B cell (primary cell): ENCODE measurements at regions not wholly inside any gene's neighbourhood (a gene's known extent, or its start where the extent isn't known, plus 50 kb on each side); places are given as distances from the start of the nearest gene placed in this dataset.

Experiments
- ATAC-seq: fragments of 200-7000 bp; cut with Tn5 transposase; one replicate; pipeline ENCODE4 v1.10.0; 2021; ENCODE audit warnings: low read depth, mild to moderate bottlenecking, moderate number of reproducible peaks, moderate library complexity
- CTCF ChIA-PET: fragments of 350-600 bp; sonication (Branson Sonifier 250); formaldehyde crosslinking; loops from one replicate; lab custom pipeline; 2021; ENCODE audit warnings: antibody characterized with exemption, inconsistent platforms; lab: Charles Lee
- POLR2A ChIA-PET: fragments of 350-600 bp; sonication (Branson Sonifier 250); formaldehyde crosslinking; loops from one replicate; lab custom pipeline; 2021; ENCODE audit warnings: antibody characterized with exemption; lab: Charles Lee
- DNase-seq: peaks from one replicate; pipeline ENCODE4 v3.0.0; 2013
- H2AFZ ChIP-seq: 2 replicates; pipeline ENCODE4 v1.6.1; 2012; ENCODE audit warnings: mild to moderate bottlenecking, low read depth, low read length; ENCODE audit not compliant: insufficient read depth, poor library complexity, severe bottlenecking
- H3K27ac ChIP-seq, 2 donors: 1 replicate in 1 of 2; 2 replicates in 1 of 2; pipeline ENCODE4 v1.5.1; 2012 to 2013; ENCODE audit warnings: low read length in 2 of 2, mild to moderate bottlenecking in 2 of 2, moderate library complexity in 1 of 2
- H3K27me3 ChIP-seq, 4 experiments: fragments of 200-600 bp in 1 of 4; sonication (generic) in 1 of 4; replicated peaks in 1 of 4; 1 replicate in 2 of 4; 2 replicates in 2 of 4; pipeline versions ENCODE4 v1.6.1 to v1.7.0; 2013 to 2016; ENCODE audit warnings: low read length in 3 of 4, mild to moderate bottlenecking in 2 of 4, mixed read lengths in 1 of 4, moderate library complexity in 1 of 4; ENCODE audit not compliant: insufficient read depth in 4 of 4, control insufficient read depth in 3 of 4; ENCODE audit errors: control extremely low read depth in 1 of 4
- H3K36me3 ChIP-seq, 2 experiments: replicated peaks in 1 of 2; 1 replicate in 1 of 2; 2 replicates in 1 of 2; pipeline versions ENCODE4 v1.6.1 to v1.7.1; 2013; ENCODE audit warnings: low read length in 1 of 2; ENCODE audit not compliant: insufficient read depth in 2 of 2, control insufficient read depth in 1 of 2; ENCODE audit errors: control extremely low read depth in 1 of 2, extremely low read depth in 1 of 2
- H3K4me1 ChIP-seq, 2 donors: fragments of 200-600 bp in 1 of 2; sonication (generic) in 1 of 2; 1 replicate in 1 of 2; 2 replicates in 1 of 2; pipeline versions ENCODE4 v1.5.1 to v1.6.1; 2013 to 2017; ENCODE audit warnings: low read length in 2 of 2; ENCODE audit not compliant: control insufficient read depth in 2 of 2, insufficient read depth in 2 of 2
- H3K4me2 ChIP-seq: replicated peaks from 2 replicates; pipeline ENCODE3; 2012; ENCODE audit warnings: mild to moderate bottlenecking, low read depth, low read length; ENCODE audit not compliant: poor library complexity, severe bottlenecking
- H3K4me3 ChIP-seq, 5 experiments: fragments of 200-600 bp in 1 of 5; sonication (generic) in 1 of 5; 1 replicate in 3 of 5; 2 replicates in 2 of 5; pipeline versions ENCODE4 v1.5.1 to v1.7.0; 2011 to 2016; ENCODE audit warnings: low read length in 4 of 5, mild to moderate bottlenecking in 4 of 5, low read depth in 2 of 5, control low read depth in 1 of 5, moderate library complexity in 1 of 5; ENCODE audit not compliant: insufficient read depth in 1 of 5; ENCODE audit errors: control extremely low read depth in 1 of 5, extremely low read depth in 1 of 5
- H3K79me2 ChIP-seq: fragments of 200-600 bp; sonication (generic); one replicate; pipeline ENCODE4 v1.6.0; 2016; ENCODE audit warnings: low read length; ENCODE audit not compliant: control insufficient read depth, insufficient read depth
- H3K9ac ChIP-seq: fragments of 200-600 bp; sonication (generic); 2 replicates; pipeline ENCODE4 v1.6.1; 2017; ENCODE audit warnings: mild to moderate bottlenecking, low read length, moderate library complexity
- H3K9me3 ChIP-seq, 3 donors: one replicate each; pipeline versions ENCODE4 v1.6.1 to v1.7.1; 2013; ENCODE audit warnings: low read length in 2 of 3; ENCODE audit not compliant: control insufficient read depth in 2 of 3, insufficient read depth in 1 of 3; ENCODE audit errors: control extremely low read depth in 1 of 3
- H4K20me1 ChIP-seq: 2 replicates; pipeline ENCODE4 v1.6.0; 2012; ENCODE audit warnings: mild to moderate bottlenecking, low read length; ENCODE audit not compliant: insufficient read depth, control insufficient read depth, poor library complexity, severe bottlenecking
- H3K27ac Mint-ChIP-seq: one replicate; pipeline ENCODE4 v1.8.0; 2021; ENCODE audit warnings: mixed read lengths
- H3K27me3 Mint-ChIP-seq: one replicate; pipeline ENCODE4 v1.8.0; 2021; ENCODE audit warnings: mixed read lengths
- H3K4me1 Mint-ChIP-seq: one replicate; pipeline ENCODE4 v1.8.0; 2021; ENCODE audit warnings: mixed read lengths
- H3K4me3 Mint-ChIP-seq: one replicate; pipeline ENCODE4 v1.8.0; 2021; ENCODE audit warnings: mixed read lengths
- H3K9me3 Mint-ChIP-seq: one replicate; pipeline ENCODE4 v1.8.0; 2022; ENCODE audit warnings: mixed read lengths; ENCODE audit not compliant: insufficient read depth
- EZH2 ChIP-seq: IDR thresholded peaks from 2 replicates; pipeline ENCODE4 v1.6.1; 2012; ENCODE audit warnings: borderline replicate concordance, low read depth, mild to moderate bottlenecking, moderate library complexity, low read length; ENCODE audit not compliant: insufficient read depth, poor library complexity, severe bottlenecking
- WGBS: methylation state at CpG from one replicate; pipeline ENCODE4 v1.1.5; 2013; ENCODE audit warnings: missing lambda C conversion rate; ENCODE audit not compliant: insufficient coverage; 5-methylcytosine and 5-hydroxymethylcytosine counted together
- intact Hi-C: fragments of 100-400 bp; cut with micrococcal nuclease; formaldehyde crosslinking; loops from one replicate; pipeline ENCODE4 v1.10.0; 2022
- TF ChIP-seq, protein P1 (sequence below): fragments of 200-600 bp; IDR thresholded peaks from one replicate; pipeline ENCODE4 v1.8.0; 2022; ENCODE audit warnings: antibody characterized with exemption, mild to moderate bottlenecking

DNA sequence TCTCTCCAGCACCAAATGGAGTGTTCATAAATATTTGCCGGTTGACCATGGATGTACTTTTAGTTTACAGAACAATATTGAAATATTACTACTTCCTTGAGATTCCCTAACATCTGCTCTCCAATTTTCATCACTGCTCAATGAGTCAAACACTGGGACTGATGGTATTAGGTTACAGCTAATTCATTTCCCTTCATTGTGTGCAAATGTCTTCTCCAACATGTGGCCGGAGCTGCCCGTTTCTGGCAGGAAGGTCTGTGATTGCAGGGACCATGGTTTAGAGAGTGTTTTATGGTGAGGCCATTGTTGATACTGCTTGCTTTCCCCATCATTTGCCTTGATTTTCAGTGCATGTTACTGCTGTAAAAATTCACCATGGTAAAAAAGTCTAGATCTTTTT is 209.3 kb downstream of the HS3ST3B1 start:
- WGBS, result no CpG with 5 or more reads among the region's 3 CpGs
- no peaks in the 10 kb centered on the region for H3K27me3 ChIP-seq
- DNase-seq, result no peak
- Mint-ChIP-seq H3K9me3 (no peaks in the 10 kb centered on the region), H3K27ac (no peak overlapping the region), H3K4me1 (no peaks in the 10 kb centered on the region), H3K27me3 (peaks cover 2% of the 10 kb centered on the region), H3K4me3 (no peak overlapping the region)
- ChIA-PET POLR2A (no interaction called here), CTCF (no interaction called here)
- no peaks in the 10 kb centered on the region for H4K20me1 ChIP-seq
- TF ChIP-seq EZH2, result no peak
- TF ChIP-seq, protein P1, sequence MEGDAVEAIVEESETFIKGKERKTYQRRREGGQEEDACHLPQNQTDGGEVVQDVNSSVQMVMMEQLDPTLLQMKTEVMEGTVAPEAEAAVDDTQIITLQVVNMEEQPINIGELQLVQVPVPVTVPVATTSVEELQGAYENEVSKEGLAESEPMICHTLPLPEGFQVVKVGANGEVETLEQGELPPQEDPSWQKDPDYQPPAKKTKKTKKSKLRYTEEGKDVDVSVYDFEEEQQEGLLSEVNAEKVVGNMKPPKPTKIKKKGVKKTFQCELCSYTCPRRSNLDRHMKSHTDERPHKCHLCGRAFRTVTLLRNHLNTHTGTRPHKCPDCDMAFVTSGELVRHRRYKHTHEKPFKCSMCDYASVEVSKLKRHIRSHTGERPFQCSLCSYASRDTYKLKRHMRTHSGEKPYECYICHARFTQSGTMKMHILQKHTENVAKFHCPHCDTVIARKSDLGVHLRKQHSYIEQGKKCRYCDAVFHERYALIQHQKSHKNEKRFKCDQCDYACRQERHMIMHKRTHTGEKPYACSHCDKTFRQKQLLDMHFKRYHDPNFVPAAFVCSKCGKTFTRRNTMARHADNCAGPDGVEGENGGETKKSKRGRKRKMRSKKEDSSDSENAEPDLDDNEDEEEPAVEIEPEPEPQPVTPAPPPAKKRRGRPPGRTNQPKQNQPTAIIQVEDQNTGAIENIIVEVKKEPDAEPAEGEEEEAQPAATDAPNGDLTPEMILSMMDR, result no peak
- H3K79me2 ChIP-seq, result no peaks in the 10 kb centered on the region
- intact Hi-C loops, result no loop called here
- H3K4me3 ChIP-seq, result no peak overlapping the region
- no peaks in the 10 kb centered on the region for H3K36me3 ChIP-seq
- no peak overlapping the region for H3K9ac ChIP-seq
- no peak overlapping the region for H2AFZ ChIP-seq
- no peak overlapping the region for H3K27ac ChIP-seq
- no peak for ATAC-seq
- H3K4me2 ChIP-seq, result no peak overlapping the region
- H3K9me3 ChIP-seq, result no peaks in the 10 kb centered on the region
- H3K4me1 ChIP-seq, result no peaks in the 10 kb centered on the region

DNA sequence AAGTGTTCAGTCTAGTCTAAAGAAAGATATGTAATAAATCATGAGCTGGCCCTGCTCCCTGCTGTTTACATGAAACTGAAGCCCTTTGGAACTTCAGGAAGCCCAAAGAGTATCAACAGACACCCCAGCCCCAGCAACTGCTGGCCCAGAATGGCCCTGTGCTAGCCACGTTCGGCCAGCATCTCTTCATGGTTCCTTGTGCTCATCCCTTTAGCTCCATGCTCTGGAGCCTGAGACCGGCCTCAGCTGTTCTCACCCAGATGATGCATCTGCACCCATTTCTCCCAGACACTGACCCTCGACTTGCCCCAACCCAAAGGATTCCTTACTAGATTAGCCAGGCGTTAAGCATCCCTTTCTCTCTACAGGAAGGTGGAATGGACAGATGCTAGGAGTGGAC is 207.3 kb downstream of the HS3ST3B1 start:
- H3K9ac ChIP-seq, result no peak overlapping the region
- H3K27ac ChIP-seq, result no peak overlapping the region
- Mint-ChIP-seq H3K4me1 (no peaks in the 10 kb centered on the region), H3K27me3 (peaks cover 6% of the 10 kb centered on the region), H3K4me3 (no peak overlapping the region), H3K9me3 (no peaks in the 10 kb centered on the region), H3K27ac (no peak overlapping the region)
- H3K79me2 ChIP-seq, result no peaks in the 10 kb centered on the region
- ATAC-seq (no peak), DNase-seq (no peak)
- H3K4me3 ChIP-seq, result no peak overlapping the region
- CTCF ChIA-PET, result no interaction called here
- no peaks in the 10 kb centered on the region for H3K27me3 ChIP-seq
- 100% methylated on average over 3 of the region's 5 CpGs for WGBS
- no peaks in the 10 kb centered on the region for H3K4me1 ChIP-seq
- H2AFZ ChIP-seq, result no peak overlapping the region
- H3K9me3 ChIP-seq, result no peaks in the 10 kb centered on the region
- intact Hi-C loops, result no loop called here
- H4K20me1 ChIP-seq, result no peaks in the 10 kb centered on the region
- no peak for TF ChIP-seq EZH2
- TF ChIP-seq, protein P1, result no peak
- H3K36me3 ChIP-seq, result no peaks in the 10 kb centered on the region
- POLR2A ChIA-PET, result no interaction called here
- no peak overlapping the region for H3K4me2 ChIP-seq
